B cell (primary cell): ENCODE measurements at regions not wholly inside any gene's neighbourhood (a gene's known extent, or its start where the extent isn't known, plus 50 kb on each side); places are given as distances from the start of the nearest gene placed in this dataset.

Source experiments
- EZH2 ChIP-seq: IDR thresholded peaks from 2 replicates; pipeline ENCODE4 v1.6.1; 2012; ENCODE audit warnings: borderline replicate concordance, low read depth, mild to moderate bottlenecking, moderate library complexity, low read length; ENCODE audit not compliant: insufficient read depth, poor library complexity, severe bottlenecking
- TF ChIP-seq, protein P1 (sequence below): fragments of 200-600 bp; IDR thresholded peaks from one replicate; pipeline ENCODE4 v1.8.0; 2022; ENCODE audit warnings: antibody characterized with exemption, mild to moderate bottlenecking

DNA sequence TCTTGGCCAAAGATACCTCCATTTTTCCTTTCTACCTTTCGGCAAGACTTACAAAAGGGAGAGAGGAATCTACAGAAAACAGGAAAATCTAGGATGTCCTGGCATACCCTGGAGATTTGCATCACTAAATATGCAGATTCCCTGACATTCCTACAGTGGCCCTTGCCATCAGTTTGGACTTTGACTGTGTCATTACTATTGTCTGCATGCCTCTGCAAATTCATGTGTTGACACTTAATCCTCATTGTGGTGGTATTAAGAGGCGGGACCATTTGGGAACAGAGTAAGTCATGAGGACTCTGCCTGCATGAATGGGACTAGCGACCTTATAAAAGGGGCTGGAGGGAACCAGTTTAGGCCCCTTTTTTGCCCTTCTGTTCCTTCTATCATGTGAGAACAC lies 50.5 kb upstream of the DTNBP1 start:
- TF ChIP-seq, protein P1, sequence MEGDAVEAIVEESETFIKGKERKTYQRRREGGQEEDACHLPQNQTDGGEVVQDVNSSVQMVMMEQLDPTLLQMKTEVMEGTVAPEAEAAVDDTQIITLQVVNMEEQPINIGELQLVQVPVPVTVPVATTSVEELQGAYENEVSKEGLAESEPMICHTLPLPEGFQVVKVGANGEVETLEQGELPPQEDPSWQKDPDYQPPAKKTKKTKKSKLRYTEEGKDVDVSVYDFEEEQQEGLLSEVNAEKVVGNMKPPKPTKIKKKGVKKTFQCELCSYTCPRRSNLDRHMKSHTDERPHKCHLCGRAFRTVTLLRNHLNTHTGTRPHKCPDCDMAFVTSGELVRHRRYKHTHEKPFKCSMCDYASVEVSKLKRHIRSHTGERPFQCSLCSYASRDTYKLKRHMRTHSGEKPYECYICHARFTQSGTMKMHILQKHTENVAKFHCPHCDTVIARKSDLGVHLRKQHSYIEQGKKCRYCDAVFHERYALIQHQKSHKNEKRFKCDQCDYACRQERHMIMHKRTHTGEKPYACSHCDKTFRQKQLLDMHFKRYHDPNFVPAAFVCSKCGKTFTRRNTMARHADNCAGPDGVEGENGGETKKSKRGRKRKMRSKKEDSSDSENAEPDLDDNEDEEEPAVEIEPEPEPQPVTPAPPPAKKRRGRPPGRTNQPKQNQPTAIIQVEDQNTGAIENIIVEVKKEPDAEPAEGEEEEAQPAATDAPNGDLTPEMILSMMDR = no peak
- TF ChIP-seq EZH2 = no peak
